ENCODE measurements at regions not wholly inside any gene's neighbourhood (a gene's known extent, or its start where the extent isn't known, plus 50 kb on each side); places are given as distances from the start of the nearest gene placed in this dataset.

GRCh38 chr9:78150983-78151356, 84.9 kb upstream of the CEP78 start:
- TF ChIP-seq CTCF (IDR thresholded peaks at IDR 0.05) (no peak), POLR2A (IDR thresholded peaks at IDR 0.05) (no peak)

All from lower leg skin (tissue), 3 donors.